ENCODE measurements at regions not wholly inside any gene's neighbourhood (a gene's known extent, or its start where the extent isn't known, plus 50 kb on each side); places are given as distances from the start of the nearest gene placed in this dataset.

- H3K4me3 ChIP-seq (ENCODE audit: insufficient read depth, low read depth, low read length), result no peak overlapping the region
- H3K4ac ChIP-seq (ENCODE audit: low read depth, low read length), result no peak overlapping the region
- no peak overlapping the region for H3K14ac ChIP-seq (replicated peaks; ENCODE audit: low read depth, low read length)
- ATAC-seq (ENCODE audit: low read depth) (no peak), DNase-seq (no peak)
- no peak overlapping the region for H2AK5ac ChIP-seq (ENCODE audit: low read depth, low read length)
- no peak overlapping the region for H2AK9ac ChIP-seq (replicated peaks; ENCODE audit: low read depth, low read length, poor library complexity)
- no peak overlapping the region for H2BK5ac ChIP-seq (ENCODE audit: low read depth, low read length, poor library complexity, severe bottlenecking)
- TF ChIP-seq SMC3 (IDR thresholded peaks at IDR 0.05; ENCODE audit: low read depth, low read length) (no peak), USF2 (IDR thresholded peaks at IDR 0.05; ENCODE audit: low read depth, low read length) (no peak), RFX5 (IDR thresholded peaks at IDR 0.05; ENCODE audit: low read depth, low read length) (no peak), MAZ (IDR thresholded peaks at IDR 0.05; ENCODE audit: borderline replicate concordance, low read depth, low read length) (no peak), RAD21 (IDR thresholded peaks at IDR 0.05; ENCODE audit: low read length) (no peak), BHLHE40 (IDR thresholded peaks at IDR 0.05; ENCODE audit: low read depth, low read length) (no peak), CEBPB (IDR thresholded peaks at IDR 0.05; ENCODE audit: low read depth, low read length) (no peak), CTCF (conservative IDR thresholded peaks at IDR 0.05; ENCODE audit: low read depth, low read length) (no peak), ELK1 (IDR thresholded peaks at IDR 0.05; ENCODE audit: borderline replicate concordance, low read depth, low read length) (no peak), MAFK (IDR thresholded peaks at IDR 0.05; ENCODE audit: low read depth, low read length) (no peak), NFE2L2 (IDR thresholded peaks at IDR 0.05; ENCODE audit: low read depth, low read length) (no peak)
- intact Hi-C loops (cut with micrococcal nuclease) (no loop called here), in situ Hi-C loops (cut with MboI; ENCODE audit: low sequenced_read_pairs) (no loop called here), dilution Hi-C loops (cut with HindIII; ENCODE audit: low sequenced_read_pairs, unreplicated experiment) (no loop called here)
- no peak overlapping the region for H2BK15ac ChIP-seq (ENCODE audit: low read depth, low read length)
- H3K4me1 ChIP-seq (ENCODE audit: control insufficient read depth, insufficient read depth, low read length), result no peaks in the 10 kb centered on the region
- ChIA-PET POLR2A (ENCODE audit: unreplicated experiment) (no interaction called here), CTCF (interaction anchor here (0.5 kb wide), 1 partner anchor 176 kb away, joined by 3 read pairs; no protein-coding TSS in a partner anchor)
- H4K91ac ChIP-seq (ENCODE audit: insufficient read depth, low read depth, low read length), result no peak overlapping the region
- no peaks in the 10 kb centered on the region for H3K9me3 ChIP-seq (ENCODE audit: control insufficient read depth, insufficient read depth, low read length)
- H3K18ac ChIP-seq (ENCODE audit: low read depth, low read length), result no peak overlapping the region
- H4K5ac ChIP-seq (ENCODE audit: low read depth, low read length), result no peak overlapping the region
- BruUV-seq (replicated peaks), result no TSS peak
- H3K36me3 ChIP-seq (ENCODE audit: control insufficient read depth, insufficient read depth, low read length), result no peaks in the 10 kb centered on the region
- no peak overlapping the region for H2AFZ ChIP-seq (replicated peaks; ENCODE audit: low read length, poor library complexity)
- no peaks in the 10 kb centered on the region for H3K27me3 ChIP-seq (ENCODE audit: control insufficient read depth, insufficient read depth, low read length)
- WGBS, 2 experiments (ENCODE audit: extremely low coverage in 2 of 2, insufficient read length in 1 of 2), result 86% methylated on average over 1 of the region's 3 CpGs; no CpG with 5 or more reads in 1 of the 2 experiments
- H3K79me1 ChIP-seq (ENCODE audit: low read depth in 1 of 2, low read length in 2 of 2), result no peaks in the 10 kb centered on the region
- H3K9ac ChIP-seq (ENCODE audit: low read depth, low read length), result no peak overlapping the region
- H3K56ac ChIP-seq (ENCODE audit: extremely low read depth, insufficient read depth, low read length), result no peak overlapping the region
- no peak overlapping the region for H2BK120ac ChIP-seq (ENCODE audit: low read depth, low read length)
- no peaks in the 10 kb centered on the region for H4K20me1 ChIP-seq (ENCODE audit: insufficient read depth, low read length)
- H3K27ac ChIP-seq (ENCODE audit: insufficient read depth, low read length), result no peak overlapping the region
- H2BK20ac ChIP-seq (ENCODE audit: low read depth, low read length), result no peak overlapping the region
- no peaks in the 10 kb centered on the region for H3K9me1 ChIP-seq (ENCODE audit: insufficient read depth, low read length)
- H3K4me2 ChIP-seq (ENCODE audit: low read depth, low read length), result no peak overlapping the region
- H4K8ac ChIP-seq (ENCODE audit: low read depth in 2 of 2, low read length in 2 of 2), result no peak overlapping the region
- no peak overlapping the region for H3K23ac ChIP-seq (ENCODE audit: low read depth, low read length)
Observed at GRCh38 chr13:80109303-80109702, 231.6 kb downstream of the SPRY2 start.

Data from IMR-90 (cell line).